HepG2 (cell line): ENCODE measurements at regions not wholly inside any gene's neighbourhood (a gene's known extent, or its start where the extent isn't known, plus 50 kb on each side); places are given as distances from the start of the nearest gene placed in this dataset.

Source experiments
- ATAC-seq: fragments of 200-7000 bp; cut with Tn5 transposase; 3 replicates; pipeline ENCODE4 v1.9.1; 2020; ENCODE audit warnings: mild to moderate bottlenecking, moderate library complexity
- BruUV-seq: library from RNA; stranded (reverse); fragments of 400-500 nt; replicated peaks from 2 replicates; lab custom pipeline; 2021; lab: Mats Ljungman, UMichigan
- CTCF ChIA-PET: fragments of 300-600 bp; formaldehyde crosslinking; extraction: SDS; loops from one replicate; lab custom pipeline; 2021; ENCODE audit warnings: low total read pairs, inconsistent platforms, low intra/inter-chr PET ratio; lab: Yijun Ruan, JAX
- POLR2A ChIA-PET: fragments of 350-600 bp; sonication (Branson Sonifier 250); formaldehyde crosslinking; loops from one replicate; lab custom pipeline; 2020; ENCODE audit warnings: antibody characterized with exemption, inconsistent platforms; lab: Yijun Ruan, JAX
- DNase-seq: peaks from one replicate; pipeline ENCODE4 v3.0.0-alpha.2; 2015; ENCODE audit warnings: low spot score
- FAIRE-seq: peaks from 3 replicates; lab custom pipeline; 2011; peaks lifted over from hg19 to GRCh38; lab: Jason Lieb, UNC
- H2AFZ ChIP-seq: one replicate; pipeline ENCODE4 v1.6.1; 2011; ENCODE audit warnings: low read length, inconsistent platforms
- H3K27ac ChIP-seq: fragments of 300-600 bp; 3 replicates; pipeline ENCODE4 v1.8.0; 2011; ENCODE audit warnings: mixed run types, mild to moderate bottlenecking, mixed read lengths, low read length, inconsistent platforms; ENCODE audit not compliant: insufficient read depth; ENCODE audit errors: extremely low read length
- H3K27me3 ChIP-seq, 2 experiments: fragments of 200-600 bp in 1 of 2; 2 replicates in 1 of 2; 3 replicates in 1 of 2; pipeline versions ENCODE4 v1.6.0 to v1.8.0; 2011; ENCODE audit warnings: low read length in 2 of 2, mild to moderate bottlenecking in 2 of 2, moderate library complexity in 2 of 2, inconsistent platforms in 1 of 2; ENCODE audit not compliant: insufficient read depth in 2 of 2, control insufficient read depth in 1 of 2
- H3K36me3 ChIP-seq, 2 experiments: fragments of 200-600 bp in 1 of 2; replicated peaks in 1 of 2; 2 replicates in 1 of 2; 3 replicates in 1 of 2; pipeline versions ENCODE4 v1.5.1 to v1.8.0; 2011; ENCODE audit warnings: low read length in 2 of 2, inconsistent platforms in 1 of 2; ENCODE audit not compliant: insufficient read depth in 2 of 2, control insufficient read depth in 1 of 2
- H3K4me1 ChIP-seq: 2 replicates; pipeline ENCODE4 v1.5.1; 2012; ENCODE audit warnings: low read length, inconsistent platforms; ENCODE audit not compliant: insufficient read depth
- H3K4me2 ChIP-seq: 2 replicates; pipeline ENCODE4 v1.6.0; 2011; ENCODE audit warnings: low read depth, low read length, inconsistent platforms
- H3K4me3 ChIP-seq, 3 experiments: fragments of 200-600 bp in 1 of 3; sonication (generic), shearing (Covaris generic) in 1 of 3; replicated peaks in 1 of 3; 2 replicates each; pipeline ENCODE4 v1.5.1; 2011 to 2016; ENCODE audit warnings: low read length in 3 of 3, inconsistent platforms in 2 of 3, low read depth in 2 of 3, mild to moderate bottlenecking in 2 of 3, control low read depth in 1 of 3, mixed read lengths in 1 of 3; ENCODE audit not compliant: insufficient read depth in 1 of 3
- H3K79me2 ChIP-seq: one replicate; pipeline ENCODE4 v1.6.1; 2011; ENCODE audit warnings: low read length, inconsistent platforms; ENCODE audit not compliant: insufficient read depth
- H3K9ac ChIP-seq: 2 replicates; pipeline ENCODE4 v1.6.0; 2011; ENCODE audit warnings: mild to moderate bottlenecking, low read depth, low read length, inconsistent platforms; ENCODE audit not compliant: insufficient read depth
- H3K9me3 ChIP-seq: 2 replicates; pipeline ENCODE4 v1.5.1; 2012; ENCODE audit warnings: mild to moderate bottlenecking, low read length
- H4K20me1 ChIP-seq: 2 replicates; pipeline ENCODE4 v1.6.0; 2011; ENCODE audit warnings: inconsistent platforms, mild to moderate bottlenecking, low read length, moderate library complexity; ENCODE audit not compliant: insufficient read depth
- ARHGAP35 ChIP-seq: sonication (generic); formaldehyde crosslinking; IDR thresholded peaks from 2 replicates; pipeline ENCODE4 v1.9.0; 2022; ENCODE audit warnings: mild to moderate bottlenecking, inconsistent platforms, moderate library complexity, missing genetic modification reagents, borderline replicate concordance
- ATM ChIP-seq: fragments of 450-650 bp; IDR thresholded peaks from 2 replicates; pipeline ENCODE4 v1.7.1; 2017; ENCODE audit warnings: mild to moderate bottlenecking, borderline replicate concordance
- CERS6 ChIP-seq: sonication (generic); formaldehyde crosslinking; IDR thresholded peaks from 2 replicates; pipeline ENCODE4 v1.5.0; 2020; ENCODE audit warnings: missing genetic modification reagents
- DMTF1 ChIP-seq: sonication (generic); formaldehyde crosslinking; IDR thresholded peaks from 2 replicates; pipeline ENCODE4 v1.4.0; 2020; ENCODE audit warnings: mild to moderate bottlenecking, missing genetic modification reagents
- DRAP1 ChIP-seq: IDR thresholded peaks from 2 replicates; pipeline ENCODE4 v1.6.1; 2016; ENCODE audit warnings: missing genetic modification reagents, missing compliant biosample characterization
- MBNL3 ChIP-seq: fragments of 250-450 bp; sonication (Bioruptor Pico); conservative IDR thresholded peaks from 2 replicates; pipeline ENCODE4 v1.8.0; 2022; ENCODE audit warnings: mild to moderate bottlenecking, inconsistent platforms
- NFE2 ChIP-seq: sonication (generic); formaldehyde crosslinking; IDR thresholded peaks from 2 replicates; pipeline ENCODE4 v1.4.0; 2020; ENCODE audit warnings: missing genetic modification reagents
- SMAD3 ChIP-seq: sonication (generic); formaldehyde crosslinking; IDR thresholded peaks from 2 replicates; pipeline ENCODE4 v1.4.0; 2020; ENCODE audit warnings: missing genetic modification reagents
- SOX5 ChIP-seq: IDR thresholded peaks from 2 replicates; pipeline ENCODE4 v1.6.1; 2016; ENCODE audit warnings: borderline replicate concordance
- TCF7 ChIP-seq: sonication (generic); IDR thresholded peaks from 2 replicates; pipeline ENCODE4 v1.6.1; 2016; ENCODE audit warnings: antibody characterized with exemption, low read depth
- XBP1 ChIP-seq: sonication (generic); formaldehyde crosslinking; IDR thresholded peaks from 2 replicates; pipeline ENCODE4 v1.5.0; 2020; ENCODE audit warnings: missing genetic modification reagents
- ZGPAT ChIP-seq: IDR thresholded peaks from 2 replicates; pipeline ENCODE4 v1.6.1; 2016; ENCODE audit warnings: mild to moderate bottlenecking
- ZNF652 ChIP-seq: IDR thresholded peaks from 2 replicates; pipeline ENCODE4 v1.6.1; 2016; ENCODE audit warnings: low read depth, borderline replicate concordance
- in situ Hi-C: cut with HindIII; loops from 2 replicates; pipeline ENCODE4 v1.10.0; 2017; ENCODE audit warnings: low pct_unique_long_range_greater_than_20kb; ENCODE audit not compliant: extremely low pct_ligation_motif_present
- intact Hi-C: fragments of 100-400 bp; cut with micrococcal nuclease; formaldehyde crosslinking; loops from one replicate; pipeline ENCODE4 v1.10.0; 2022; ENCODE audit not compliant: unreplicated experiment
- TF ChIP-seq, protein P1 (sequence below): sonication (generic); formaldehyde crosslinking; IDR thresholded peaks from 2 replicates; pipeline ENCODE4 v1.5.0; 2020; ENCODE audit warnings: missing genetic modification reagents
- TF ChIP-seq, protein P2 (sequence below), 2 experiments: sonication (generic) in 1 of 2; formaldehyde crosslinking in 1 of 2; IDR thresholded peaks; 2 replicates each; pipeline versions ENCODE4 v1.4.0 to v1.6.1; 2018 to 2020; ENCODE audit warnings: missing genetic modification reagents in 2 of 2, borderline replicate concordance in 1 of 2, low read depth in 1 of 2, mild to moderate bottlenecking in 1 of 2, missing biosample characterization in 1 of 2
- TF ChIP-seq, protein P3 (sequence below): sonication (generic); formaldehyde crosslinking; IDR thresholded peaks from 2 replicates; pipeline ENCODE4 v1.8.0; 2022; ENCODE audit warnings: missing genetic modification reagents, mild to moderate bottlenecking, borderline replicate concordance

DNA sequence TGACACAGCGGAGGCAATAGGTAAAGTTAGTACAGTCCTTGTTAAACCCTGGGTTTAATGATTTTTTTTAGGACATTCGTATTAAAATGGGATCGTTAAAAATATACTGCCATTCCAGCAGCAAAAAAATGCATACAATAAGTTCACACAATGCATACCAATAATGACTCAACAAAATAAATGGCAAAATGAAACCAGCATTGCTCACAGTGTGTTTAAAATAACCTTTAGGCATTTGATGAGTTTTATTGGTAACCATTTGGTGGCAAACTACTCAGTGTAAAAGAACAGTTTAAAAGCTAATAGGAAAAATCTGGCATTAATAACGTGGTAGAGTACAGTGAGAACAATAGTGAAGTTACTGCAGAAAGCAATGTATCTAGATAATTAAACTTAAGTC lies 539.0 kb upstream of the PIK3C3 start (continued):
- no peak for TF ChIP-seq ARHGAP35
- no peak for TF ChIP-seq DRAP1 (CRISPR knock-in tag)
- TF ChIP-seq DMTF1 (CRISPR knock-in tag): no peak
- no peak for TF ChIP-seq CERS6 (CRISPR knock-in tag)
- TF ChIP-seq SMAD3 (CRISPR knock-in tag): no peak
- no peak for TF ChIP-seq TCF7
- TF ChIP-seq, protein P1, sequence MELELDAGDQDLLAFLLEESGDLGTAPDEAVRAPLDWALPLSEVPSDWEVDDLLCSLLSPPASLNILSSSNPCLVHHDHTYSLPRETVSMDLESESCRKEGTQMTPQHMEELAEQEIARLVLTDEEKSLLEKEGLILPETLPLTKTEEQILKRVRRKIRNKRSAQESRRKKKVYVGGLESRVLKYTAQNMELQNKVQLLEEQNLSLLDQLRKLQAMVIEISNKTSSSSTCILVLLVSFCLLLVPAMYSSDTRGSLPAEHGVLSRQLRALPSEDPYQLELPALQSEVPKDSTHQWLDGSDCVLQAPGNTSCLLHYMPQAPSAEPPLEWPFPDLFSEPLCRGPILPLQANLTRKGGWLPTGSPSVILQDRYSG (CRISPR knock-in tag): no peak

DNA sequence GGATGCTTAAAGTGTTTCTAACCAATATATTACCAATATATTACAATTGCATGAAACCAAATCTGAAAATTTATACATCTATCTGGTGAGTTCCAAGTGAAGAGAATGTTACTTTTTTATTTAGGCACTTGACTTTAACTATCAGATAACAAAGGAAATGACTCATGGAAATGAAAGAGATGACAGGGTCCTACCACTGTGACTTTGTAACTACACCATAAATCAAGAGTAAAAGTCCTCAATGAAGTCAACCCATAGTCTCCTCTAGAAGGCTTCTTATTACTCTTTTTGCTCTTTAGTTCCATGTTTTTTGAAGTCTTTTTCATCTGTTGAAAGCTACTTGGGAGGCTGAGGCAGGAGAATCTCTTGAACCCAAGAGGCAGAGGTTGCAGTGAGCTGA lies 545.0 kb upstream of the PIK3C3 start:
- Histone ChIP-seq H3K9ac (no peak overlapping the region), H3K9me3 (no peaks in the 10 kb centered on the region), H4K20me1 (no peaks in the 10 kb centered on the region), H3K27ac (no peak overlapping the region), H3K79me2 (no peaks in the 10 kb centered on the region), H3K27me3 (no peaks in the 10 kb centered on the region; a peak in 1 of 5 replicates), H3K36me3 (no peaks in the 10 kb centered on the region), H2AFZ (no peak overlapping the region), H3K4me3 (no peak overlapping the region), H3K4me1 (no peaks in the 10 kb centered on the region), H3K4me2 (no peak overlapping the region)
- ATAC-seq (no peak), FAIRE-seq (no peak), DNase-seq (no peak)
- intact Hi-C loops (no loop called here), in situ Hi-C loops (no loop called here)
- CTCF ChIA-PET: no interaction called here
- POLR2A ChIA-PET: no interaction called here
- no TSS peak for BruUV-seq
- no peak for TF ChIP-seq NFE2 (CRISPR knock-in tag)
- no peak for TF ChIP-seq ZGPAT (CRISPR knock-in tag)
- TF ChIP-seq, protein P2, sequence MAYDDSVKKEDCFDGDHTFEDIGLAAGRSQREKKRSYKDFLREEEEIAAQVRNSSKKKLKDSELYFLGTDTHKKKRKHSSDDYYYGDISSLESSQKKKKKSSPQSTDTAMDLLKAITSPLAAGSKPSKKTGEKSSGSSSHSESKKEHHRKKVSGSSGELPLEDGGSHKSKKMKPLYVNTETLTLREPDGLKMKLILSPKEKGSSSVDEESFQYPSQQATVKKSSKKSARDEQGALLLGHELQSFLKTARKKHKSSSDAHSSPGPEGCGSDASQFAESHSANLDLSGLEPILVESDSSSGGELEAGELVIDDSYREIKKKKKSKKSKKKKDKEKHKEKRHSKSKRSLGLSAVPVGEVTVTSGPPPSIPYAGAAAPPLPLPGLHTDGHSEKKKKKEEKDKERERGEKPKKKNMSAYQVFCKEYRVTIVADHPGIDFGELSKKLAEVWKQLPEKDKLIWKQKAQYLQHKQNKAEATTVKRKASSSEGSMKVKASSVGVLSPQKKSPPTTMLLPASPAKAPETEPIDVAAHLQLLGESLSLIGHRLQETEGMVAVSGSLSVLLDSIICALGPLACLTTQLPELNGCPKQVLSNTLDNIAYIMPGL (CRISPR knock-in tag; IDR thresholded peaks at IDR 0.05; ENCODE audit: borderline replicate concordance in 1 of 2, low read depth in 1 of 2): no peak
- TF ChIP-seq, protein P3, sequence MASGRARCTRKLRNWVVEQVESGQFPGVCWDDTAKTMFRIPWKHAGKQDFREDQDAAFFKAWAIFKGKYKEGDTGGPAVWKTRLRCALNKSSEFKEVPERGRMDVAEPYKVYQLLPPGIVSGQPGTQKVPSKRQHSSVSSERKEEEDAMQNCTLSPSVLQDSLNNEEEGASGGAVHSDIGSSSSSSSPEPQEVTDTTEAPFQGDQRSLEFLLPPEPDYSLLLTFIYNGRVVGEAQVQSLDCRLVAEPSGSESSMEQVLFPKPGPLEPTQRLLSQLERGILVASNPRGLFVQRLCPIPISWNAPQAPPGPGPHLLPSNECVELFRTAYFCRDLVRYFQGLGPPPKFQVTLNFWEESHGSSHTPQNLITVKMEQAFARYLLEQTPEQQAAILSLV: no peak
- TF ChIP-seq ATM: no peak
- TF ChIP-seq ZNF652: no peak
- no peak for TF ChIP-seq SOX5
- TF ChIP-seq XBP1 (CRISPR knock-in tag): no peak
- no peak for TF ChIP-seq MBNL3 (CRISPR knock-in tag)
